Transverse colon (tissue), 4 donors: ENCODE measurements at regions not wholly inside any gene's neighbourhood (a gene's known extent, or its start where the extent isn't known, plus 50 kb on each side); places are given as distances from the start of the nearest gene placed in this dataset.

Experiments
- DNase-seq: peaks from one replicate; pipeline ENCODE4 v3.0.0-alpha.2; 2019
- H3K27ac ChIP-seq, 4 donors: fragments of 200-600 bp; sonication (generic); 2 replicates each; pipeline ENCODE4 v1.5.1; 2016 to 2018; ENCODE audit warnings: inconsistent platforms in 4 of 4
- H3K27me3 ChIP-seq: fragments of 200-600 bp; sonication (generic); 2 replicates; pipeline ENCODE4 v1.5.1; 2017; ENCODE audit warnings: inconsistent platforms
- H3K36me3 ChIP-seq, 4 donors: fragments of 200-600 bp; sonication (generic); 2 replicates each; pipeline ENCODE4 v1.5.1; 2017 to 2019; ENCODE audit warnings: inconsistent platforms in 4 of 4
- H3K4me1 ChIP-seq, 4 donors: fragments of 200-600 bp; sonication (generic); 2 replicates each; pipeline ENCODE4 v1.5.1; 2017 to 2020; ENCODE audit warnings: inconsistent platforms in 4 of 4
- H3K4me3 ChIP-seq, 4 donors: fragments of 200-600 bp; sonication (generic); 1 replicate in 1 of 4; 2 replicates in 3 of 4; pipeline versions ENCODE4 v1.5.1 to v1.6.1; 2017 to 2019; ENCODE audit warnings: inconsistent platforms in 4 of 4
- H3K9me3 ChIP-seq, 2 donors: fragments of 200-600 bp; sonication (generic); 2 replicates each; pipeline ENCODE4 v1.5.1; 2017 to 2019; ENCODE audit warnings: inconsistent platforms in 2 of 2
- CTCF ChIP-seq, 5 experiments: fragments of 200-600 bp in 3 of 5; fragments of 450-650 bp in 2 of 5; sonication (generic) in 3 of 5; IDR thresholded peaks; 1 replicate in 2 of 5; 2 replicates in 3 of 5; pipeline ENCODE4 v1.5.1; 2016 to 2017; ENCODE audit warnings: antibody characterized with exemption in 5 of 5, inconsistent platforms in 3 of 5, mild to moderate bottlenecking in 2 of 5, moderate library complexity in 1 of 5
- EP300 ChIP-seq: sonication (generic); formaldehyde crosslinking; IDR thresholded peaks from one replicate; pipeline ENCODE4 v1.6.1; 2017; ENCODE audit warnings: antibody characterized with exemption, low read depth
- POLR2A ChIP-seq: fragments of 450-650 bp; IDR thresholded peaks from one replicate; pipeline ENCODE4 v1.6.1; 2016; ENCODE audit warnings: antibody characterized with exemption, mild to moderate bottlenecking, moderate library complexity
- POLR2AphosphoS5 ChIP-seq, 3 donors: sonication (generic); formaldehyde crosslinking; IDR thresholded peaks; one replicate each; pipeline ENCODE4 v1.6.1; 2016; ENCODE audit warnings: antibody characterized with exemption in 3 of 3
- WGBS, 2 donors: methylation state at CpG; one replicate each; pipeline ENCODE4 v1.1.5; 2018; ENCODE audit warnings: low coverage in 1 of 2; 5-methylcytosine and 5-hydroxymethylcytosine counted together
- in situ Hi-C, 4 donors: fragments of 200-750 bp; cut with MboI; loops; one replicate each; pipeline versions ENCODE4 v1.15.0 to v1.15.1; 2017; ENCODE audit warnings: low sequenced_read_pairs in 3 of 4, low pct_ligation_motif_present in 1 of 4, low pct_unique_long_range_greater_than_20kb in 1 of 4
- intact Hi-C: fragments of 100-400 bp; cut with DNase I; formaldehyde crosslinking; loops from one replicate; pipeline ENCODE4 v1.15.1; 2023; ENCODE audit warnings: low total_unique reads

DNA sequence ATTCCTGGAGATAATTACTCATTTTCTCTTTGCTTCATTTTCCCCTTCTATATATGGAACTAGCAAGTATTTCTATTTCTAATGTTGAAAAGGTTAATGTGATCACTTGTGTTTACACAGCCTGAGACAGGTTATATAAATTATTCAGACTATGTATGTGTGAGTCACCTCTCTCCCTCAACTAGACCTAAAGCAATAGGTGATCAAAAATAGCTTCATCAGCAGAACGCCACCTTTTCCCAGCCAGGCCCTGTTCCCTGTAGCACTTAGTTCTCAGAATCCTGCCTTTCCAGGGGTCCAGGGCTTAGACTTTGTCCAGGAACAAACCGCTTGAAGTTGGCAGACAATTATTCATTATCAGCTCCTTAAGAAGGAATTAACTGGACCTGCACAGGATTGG lies 125.3 kb upstream of the EXOC2 start:
- 79% methylated on average over 2 of the region's 2 CpGs; no CpG with 5 or more reads in 1 of the 2 donors for WGBS, 2 donors
- intact Hi-C loops = no loop called here

GRCh38 chr6:816510-817084 lies 123.7 kb upstream of the EXOC2 start:
- Histone ChIP-seq H3K36me3 (no peaks in the 10 kb centered on the region), H3K9me3 (no peaks in the 10 kb centered on the region), H3K27ac (no peak overlapping the region), H3K4me3 (no peak overlapping the region), H3K27me3 (no peaks in the 10 kb centered on the region), H3K4me1 (no peaks in the 10 kb centered on the region)
- intact Hi-C loops = no loop called here
- TF ChIP-seq POLR2AphosphoS5 (IDR thresholded peaks at IDR 0.05) = no peak
- no peak for TF ChIP-seq EP300
- WGBS, 2 donors = 62 to 76% methylated on average over 7 to 11 of the region's 11 CpGs
- no peak for DNase-seq
- in situ Hi-C loops = no loop called here

More for the DNA sequence above, 125.3 kb upstream of the EXOC2 start:
- DNase-seq = no peak
- Histone ChIP-seq H3K27me3 (no peaks in the 10 kb centered on the region), H3K9me3 (no peaks in the 10 kb centered on the region), H3K4me1 (no peaks in the 10 kb centered on the region), H3K27ac (no peak overlapping the region), H3K4me3 (no peak overlapping the region), H3K36me3 (no peaks in the 10 kb centered on the region)
- TF ChIP-seq EP300 (no peak), POLR2AphosphoS5 (IDR thresholded peaks at IDR 0.05) (no peak), POLR2A (no peak), CTCF (IDR thresholded peaks at IDR 0.05) (no peak)
- in situ Hi-C loops = no loop called here

GRCh38 chr6:815348-815738 lies 122.4 kb upstream of the EXOC2 start:
- TF ChIP-seq EP300 (no peak), POLR2AphosphoS5 (IDR thresholded peaks at IDR 0.05) (no peak), POLR2A (no peak), CTCF (IDR thresholded peaks at IDR 0.05) (no peak)
- in situ Hi-C loops (no loop called here), intact Hi-C loops (no loop called here)
- 54 to 87% methylated on average over 3 of the region's 3 CpGs for WGBS, 2 donors
- Histone ChIP-seq H3K27me3 (no peaks in the 10 kb centered on the region), H3K9me3 (no peaks in the 10 kb centered on the region), H3K27ac (no peak overlapping the region), H3K36me3 (no peaks in the 10 kb centered on the region), H3K4me1 (no peaks in the 10 kb centered on the region), H3K4me3 (no peak overlapping the region)
- DNase-seq = no peak

DNA sequence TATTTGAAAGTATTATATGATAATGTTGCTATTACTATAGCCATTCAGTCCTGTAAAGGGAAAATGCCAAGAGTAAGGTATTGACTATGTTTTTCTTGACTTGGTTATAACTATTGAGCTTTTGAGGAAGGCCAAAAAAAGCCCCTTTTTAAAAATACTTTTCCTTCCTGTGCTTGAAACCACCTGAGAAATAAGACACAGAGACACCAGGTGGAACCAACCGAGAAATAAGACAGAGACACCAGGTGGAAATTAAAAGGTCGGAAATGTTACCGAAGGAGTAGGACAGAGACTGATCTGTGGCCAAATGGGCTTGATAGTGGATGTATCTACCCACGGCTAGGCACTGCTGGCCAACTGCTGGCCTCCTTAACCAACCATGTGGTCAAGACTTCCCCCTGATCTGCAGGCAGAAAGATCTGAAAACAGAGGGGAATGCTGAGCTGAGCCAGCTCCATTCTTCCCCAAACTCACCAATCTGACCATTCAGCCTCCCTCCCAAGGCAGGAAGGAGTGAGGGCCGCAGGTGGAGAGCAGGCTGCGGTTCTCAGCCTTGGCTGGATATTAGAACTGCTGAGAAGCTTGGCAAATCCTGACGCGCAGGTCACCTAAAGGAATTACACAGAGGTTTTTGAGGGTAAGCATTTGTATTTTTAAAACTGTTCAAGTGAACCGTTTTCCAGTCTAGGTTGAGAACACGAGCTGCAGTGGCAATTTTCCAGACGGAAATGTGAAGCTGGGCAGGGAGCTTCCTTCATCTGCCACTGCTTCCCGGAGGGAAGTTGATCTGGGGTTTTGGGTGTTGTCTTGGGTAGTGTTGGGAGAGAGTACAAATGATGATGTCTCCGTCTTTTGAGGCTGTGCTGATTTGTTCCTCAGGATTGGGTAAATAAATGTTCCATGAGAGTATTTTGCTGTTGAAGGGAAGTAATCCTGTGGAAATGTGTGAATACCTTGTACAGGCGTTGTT lies 121.7 kb upstream of the EXOC2 start:
- H3K9me3 ChIP-seq = no peaks in the 10 kb centered on the region
- TF ChIP-seq EP300 (no peak), POLR2A (no peak), POLR2AphosphoS5 (IDR thresholded peaks at IDR 0.05) (no peak), CTCF (IDR thresholded peaks at IDR 0.05) (no peak)
- 79 to 83% methylated on average over 7 to 14 of the region's 14 CpGs for WGBS, 2 donors
- H3K4me1 ChIP-seq = no peaks in the 10 kb centered on the region
- H3K36me3 ChIP-seq = no peaks in the 10 kb centered on the region
- no peak overlapping the region for H3K27ac ChIP-seq
- H3K27me3 ChIP-seq = no peaks in the 10 kb centered on the region
- no peak overlapping the region for H3K4me3 ChIP-seq
- DNase-seq = no peak
- intact Hi-C loops (no loop called here), in situ Hi-C loops (no loop called here)
